ENCODE measurements at regions not wholly inside any gene's neighbourhood (a gene's known extent, or its start where the extent isn't known, plus 50 kb on each side); places are given as distances from the start of the nearest gene placed in this dataset.
"Not testable (repeated sequence)": the region's sequence is repeated elsewhere in the genome, so short reads cannot be mapped to it uniquely, and the experiment has no call there.

- no peak for DNase-seq
These were observed 62.5 kb upstream of the ENPP6 start for GRCh38 chr4:184280137-184280536.

- DNase-seq: no peak
These were observed 61.9 kb upstream of the ENPP6 start for GRCh38 chr4:184279496-184280061.

GRCh38 chr4:184277769-184278168 is 60.1 kb upstream of the ENPP6 start:
- DNase-seq: not testable (repeated sequence)

- DNase-seq: not testable (repeated sequence)
These were observed 59.3 kb upstream of the ENPP6 start for GRCh38 chr4:184277010-184277409.

GRCh38 chr4:184276346-184276745 is 58.7 kb upstream of the ENPP6 start:
- DNase-seq: not testable (repeated sequence)

GRCh38 chr4:184275766-184276165 is 58.1 kb upstream of the ENPP6 start:
- DNase-seq: no peak

- DNase-seq: no peak
These were observed 56.7 kb upstream of the ENPP6 start for GRCh38 chr4:184274286-184274951.

- DNase-seq: no peak
These were observed 55.8 kb upstream of the ENPP6 start for GRCh38 chr4:184273166-184274147.

GRCh38 chr4:184270808-184271413 is 53.2 kb upstream of the ENPP6 start:
- DNase-seq: no peak

- no peak for DNase-seq
These were observed 52.3 kb upstream of the ENPP6 start for GRCh38 chr4:184269879-184270430.

- no peak for DNase-seq
These were observed 51.0 kb upstream of the ENPP6 start for GRCh38 chr4:184268584-184269160.

GRCh38 chr4:184267673-184268583 is 50.3 kb upstream of the ENPP6 start:
- DNase-seq: peak; percentile 60
